ENCODE measurements at regions not wholly inside any gene's neighbourhood (a gene's known extent, or its start where the extent isn't known, plus 50 kb on each side); places are given as distances from the start of the nearest gene placed in this dataset.

DNA sequence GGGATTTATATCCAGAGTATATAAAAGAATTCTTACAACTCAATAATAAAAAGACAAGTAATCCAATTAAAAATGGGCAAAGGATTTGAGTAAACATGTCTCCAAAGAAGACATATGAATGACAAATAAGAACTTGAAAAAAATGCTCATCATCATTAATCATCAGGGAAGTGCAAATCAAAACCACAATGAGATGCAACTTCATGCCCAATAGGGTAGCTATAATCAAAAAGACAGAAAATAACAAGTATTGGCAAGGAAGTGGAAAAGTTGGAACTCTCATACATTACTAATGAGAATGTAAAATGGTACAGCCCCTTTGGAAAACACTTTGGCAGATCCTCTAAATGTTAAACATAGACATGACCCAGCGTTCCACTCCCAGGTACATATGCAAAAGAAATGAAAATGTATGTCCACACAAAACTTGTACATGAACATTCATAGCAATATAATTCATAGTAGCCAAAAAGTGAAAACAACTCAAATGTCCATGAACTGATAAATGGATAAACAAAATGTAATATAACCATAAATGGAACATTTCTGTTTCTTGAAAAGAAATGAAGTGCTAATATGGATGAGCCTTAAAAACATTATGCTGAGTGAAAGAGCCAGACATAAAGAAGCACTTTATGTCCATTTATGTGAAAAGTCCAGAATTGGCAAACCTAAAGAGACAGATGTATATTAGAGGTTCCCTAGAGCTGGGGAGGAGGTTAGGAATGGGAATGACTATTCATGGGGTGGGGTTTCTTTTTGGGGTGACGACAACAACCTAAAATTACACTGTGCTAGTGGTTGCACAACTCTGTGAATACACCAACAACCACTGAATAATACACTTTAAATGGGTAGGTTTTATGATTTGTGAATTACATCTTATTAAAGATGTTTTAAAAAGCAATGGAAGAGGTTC is 259.7 kb downstream of the RHOU start:
- 77 to 80% methylated on average over 2 of the region's 2 CpGs for WGBS, 2 donors
- TF ChIP-seq, protein P1, sequence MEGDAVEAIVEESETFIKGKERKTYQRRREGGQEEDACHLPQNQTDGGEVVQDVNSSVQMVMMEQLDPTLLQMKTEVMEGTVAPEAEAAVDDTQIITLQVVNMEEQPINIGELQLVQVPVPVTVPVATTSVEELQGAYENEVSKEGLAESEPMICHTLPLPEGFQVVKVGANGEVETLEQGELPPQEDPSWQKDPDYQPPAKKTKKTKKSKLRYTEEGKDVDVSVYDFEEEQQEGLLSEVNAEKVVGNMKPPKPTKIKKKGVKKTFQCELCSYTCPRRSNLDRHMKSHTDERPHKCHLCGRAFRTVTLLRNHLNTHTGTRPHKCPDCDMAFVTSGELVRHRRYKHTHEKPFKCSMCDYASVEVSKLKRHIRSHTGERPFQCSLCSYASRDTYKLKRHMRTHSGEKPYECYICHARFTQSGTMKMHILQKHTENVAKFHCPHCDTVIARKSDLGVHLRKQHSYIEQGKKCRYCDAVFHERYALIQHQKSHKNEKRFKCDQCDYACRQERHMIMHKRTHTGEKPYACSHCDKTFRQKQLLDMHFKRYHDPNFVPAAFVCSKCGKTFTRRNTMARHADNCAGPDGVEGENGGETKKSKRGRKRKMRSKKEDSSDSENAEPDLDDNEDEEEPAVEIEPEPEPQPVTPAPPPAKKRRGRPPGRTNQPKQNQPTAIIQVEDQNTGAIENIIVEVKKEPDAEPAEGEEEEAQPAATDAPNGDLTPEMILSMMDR (IDR thresholded peaks at IDR 0.05), result no peak
- TF ChIP-seq POLR2AphosphoS5 (IDR thresholded peaks at IDR 0.05), result no peak
- TF ChIP-seq POLR2A (IDR thresholded peaks at IDR 0.05), result no peak
- no peak for TF ChIP-seq EP300 (IDR thresholded peaks at IDR 0.05)
- H3K9me3 ChIP-seq, result no peaks in the 10 kb centered on the region

DNA sequence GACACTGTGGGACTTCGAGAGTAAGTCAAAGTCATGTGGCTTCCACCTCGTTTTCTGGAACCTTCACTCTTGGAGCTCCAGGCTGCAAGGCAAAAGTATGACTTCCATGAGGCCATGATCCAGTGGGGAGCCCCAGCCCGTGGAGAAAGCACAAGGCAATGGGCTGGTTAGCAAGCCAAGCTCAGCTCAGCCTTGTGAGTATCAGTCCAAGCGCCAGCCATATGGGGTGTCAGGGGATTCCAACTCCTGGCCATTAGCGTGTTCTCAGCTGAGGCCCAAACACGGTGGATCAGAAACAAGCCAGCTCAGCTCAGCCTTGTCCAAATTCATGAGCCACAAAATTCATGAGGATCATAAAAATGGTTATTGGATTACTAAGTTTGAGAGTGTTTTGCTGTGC is 261.0 kb downstream of the RHOU start:
- 90 to 96% methylated on average over 6 of the region's 6 CpGs for WGBS, 2 donors
- TF ChIP-seq POLR2A (IDR thresholded peaks at IDR 0.05) (no peak), POLR2AphosphoS5 (IDR thresholded peaks at IDR 0.05) (no peak), EP300 (IDR thresholded peaks at IDR 0.05) (no peak)
- Histone ChIP-seq H3K4me3 (no peak overlapping the region), H3K36me3 (no peaks in the 10 kb centered on the region), H3K9me3 (no peaks in the 10 kb centered on the region), H3K27ac (no peak overlapping the region), H3K27me3 (no peaks in the 10 kb centered on the region), H3K4me1 (peaks cover 0 to 4% (median 0%) of the 10 kb centered on the region in 4 donors)
- ATAC-seq (ENCODE audit: low FRiP score in 2 of 2), result no peak
- no peak for DNase-seq

More for the DNA sequence above, 259.7 kb downstream of the RHOU start:
- Histone ChIP-seq H3K27ac (no peak overlapping the region), H3K27me3 (no peaks in the 10 kb centered on the region), H3K36me3 (no peaks in the 10 kb centered on the region), H3K4me3 (no peak overlapping the region), H3K4me1 (peaks cover 6 to 16% (median 11%) of the 10 kb centered on the region in 4 donors)
- DNase-seq (no peak), ATAC-seq (ENCODE audit: low FRiP score in 2 of 2) (peak in 1 of 2 donors; percentile 62)

DNA sequence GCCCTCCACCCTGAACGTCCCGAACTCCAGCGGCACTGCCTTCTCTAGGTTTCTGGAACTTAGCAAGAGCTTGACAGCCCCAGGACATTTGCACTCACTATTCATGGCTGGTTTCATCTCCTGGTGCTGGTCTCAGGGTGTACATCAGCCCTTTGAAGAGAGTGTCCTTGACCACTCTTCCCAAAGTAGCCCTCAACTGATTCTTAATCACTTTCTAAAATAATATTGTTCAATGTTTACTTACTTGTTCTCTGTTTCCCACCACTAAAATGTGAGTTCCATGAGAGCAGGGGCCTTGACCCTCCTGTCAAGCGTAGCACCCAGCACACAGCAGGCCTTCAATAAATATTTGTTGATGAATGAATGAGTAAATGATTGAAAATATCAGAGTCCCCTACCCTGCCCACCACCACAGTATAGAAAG is 262.5 kb downstream of the RHOU start:
- Histone ChIP-seq H3K9me3 (no peaks in the 10 kb centered on the region), H3K27me3 (no peaks in the 10 kb centered on the region), H3K4me3 (no peak overlapping the region), H3K36me3 (no peaks in the 10 kb centered on the region), H3K27ac (no peak overlapping the region), H3K4me1 (no peaks in the 10 kb centered on the region)
- WGBS, 2 donors, result 96 to 98% methylated on average over 4 of the region's 4 CpGs
- TF ChIP-seq, protein P1 (IDR thresholded peaks at IDR 0.05), result no peak
- TF ChIP-seq POLR2A (IDR thresholded peaks at IDR 0.05) (no peak), EP300 (IDR thresholded peaks at IDR 0.05) (no peak), POLR2AphosphoS5 (IDR thresholded peaks at IDR 0.05) (no peak)
- DNase-seq (no peak), ATAC-seq (ENCODE audit: low FRiP score in 2 of 2) (no peak)

DNA sequence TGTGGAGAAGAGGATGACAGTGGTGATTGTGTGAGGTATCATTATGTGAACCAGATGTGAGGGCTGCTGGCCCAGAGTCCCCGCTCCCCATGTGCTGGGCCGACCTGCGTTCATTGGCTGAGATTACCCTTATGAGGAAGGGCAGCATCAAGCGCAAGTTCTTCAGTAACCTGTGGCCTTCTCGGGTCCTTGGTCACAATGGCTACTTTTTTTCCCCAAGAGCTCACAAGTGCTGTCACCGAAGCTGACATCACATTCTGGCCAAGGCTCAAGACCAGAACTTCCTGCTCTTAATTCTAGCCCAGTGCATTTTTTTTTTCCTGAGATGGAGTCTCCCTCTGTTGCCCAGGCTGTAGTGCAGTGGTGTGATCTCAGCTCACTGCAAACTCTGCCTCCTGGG is 262.9 kb downstream of the RHOU start:
- Histone ChIP-seq H3K9me3 (no peaks in the 10 kb centered on the region), H3K4me3 (no peak overlapping the region), H3K4me1 (no peaks in the 10 kb centered on the region), H3K27me3 (no peaks in the 10 kb centered on the region), H3K27ac (no peak overlapping the region), H3K36me3 (no peaks in the 10 kb centered on the region)
- peak in 1 of 2 donors; percentile 36 for ATAC-seq (ENCODE audit: low FRiP score in 2 of 2)
- TF ChIP-seq EP300 (IDR thresholded peaks at IDR 0.05) (no peak), POLR2AphosphoS5 (IDR thresholded peaks at IDR 0.05) (no peak), POLR2A (IDR thresholded peaks at IDR 0.05) (no peak)
- TF ChIP-seq, protein P1 (IDR thresholded peaks at IDR 0.05), result no peak
- no peak for DNase-seq
- 71 to 73% methylated on average over 6 of the region's 6 CpGs for WGBS, 2 donors

DNA sequence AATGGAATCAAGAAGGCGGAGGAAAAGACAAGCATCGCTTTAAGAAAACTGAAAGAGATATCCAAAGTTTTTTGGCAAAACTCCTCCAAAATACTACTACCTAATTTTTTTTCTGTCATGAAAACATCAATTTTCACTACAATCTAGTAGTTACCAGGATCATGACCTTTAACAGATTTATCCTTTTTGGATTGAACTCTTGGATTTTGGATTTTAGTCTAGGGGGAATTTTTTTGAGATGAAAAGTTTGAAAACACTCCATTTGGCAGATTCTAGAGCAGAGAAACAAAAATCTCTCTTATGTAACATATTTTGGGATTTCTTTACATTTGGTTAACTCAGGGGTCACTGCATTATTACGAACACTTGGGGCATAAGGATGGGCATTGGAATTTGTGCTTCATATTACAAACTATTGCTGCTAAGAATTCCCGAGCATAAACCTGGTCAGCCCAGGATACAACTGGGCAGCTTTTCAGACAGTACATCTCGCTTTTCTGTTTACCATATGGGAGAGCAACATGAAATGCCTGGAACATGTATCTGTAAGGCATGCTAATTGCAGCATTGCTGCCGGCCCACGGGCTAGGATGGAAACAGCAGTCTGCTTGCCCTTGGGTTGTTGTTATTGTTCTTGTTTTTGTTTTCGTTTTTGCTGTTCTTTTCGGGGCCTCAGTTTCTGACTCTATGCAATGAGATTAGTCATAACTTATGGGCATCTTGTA is 264.3 kb downstream of the RHOU start:
- no peak overlapping the region for H3K4me3 ChIP-seq
- no peaks in the 10 kb centered on the region for H3K36me3 ChIP-seq
- H3K9me3 ChIP-seq, result no peaks in the 10 kb centered on the region
- no peak for ATAC-seq (ENCODE audit: low FRiP score in 2 of 2)
- no peaks in the 10 kb centered on the region for H3K4me1 ChIP-seq
- TF ChIP-seq POLR2AphosphoS5 (IDR thresholded peaks at IDR 0.05), result no peak
- no peak for TF ChIP-seq EP300 (IDR thresholded peaks at IDR 0.05)
- no peak for TF ChIP-seq POLR2A (IDR thresholded peaks at IDR 0.05)
- TF ChIP-seq, protein P1 (IDR thresholded peaks at IDR 0.05), result no peak
- 86 to 89% methylated on average over 9 of the region's 9 CpGs for WGBS, 2 donors
- DNase-seq, result no peak
- H3K27me3 ChIP-seq, result no peaks in the 10 kb centered on the region
- H3K27ac ChIP-seq, result no peak overlapping the region

Data from upper lobe of left lung (tissue), 6 donors.